NCI-H1048 (cell line): ENCODE measurements at regions not wholly inside any gene's neighbourhood (a gene's known extent, or its start where the extent isn't known, plus 50 kb on each side); places are given as distances from the start of the nearest gene placed in this dataset.

Experiments used
- DNase-seq: peaks from one replicate; lab custom pipeline; 2025; lab: John Stamatoyannopoulos, UW

GRCh38 chr1:81330111-81330510 lies 470.6 kb upstream of the ADGRL2 start:
- DNase-seq = no peak

- no peak for DNase-seq
Observed at GRCh38 chr1:81329041-81329440, 471.7 kb upstream of the ADGRL2 start.

GRCh38 chr1:81327743-81328142 lies 473.0 kb upstream of the ADGRL2 start:
- DNase-seq = no peak

- no peak for DNase-seq
Observed at GRCh38 chr1:81327103-81327710, 473.5 kb upstream of the ADGRL2 start.

- no peak for DNase-seq
Observed at GRCh38 chr1:81326212-81326611, 474.5 kb upstream of the ADGRL2 start.

- no peak for DNase-seq
Observed at GRCh38 chr1:81325397-81325796, 475.3 kb upstream of the ADGRL2 start.

- DNase-seq = no peak
Observed at GRCh38 chr1:81323862-81324261, 476.9 kb upstream of the ADGRL2 start.

GRCh38 chr1:81317191-81317590 lies 483.5 kb upstream of the ADGRL2 start:
- DNase-seq = no peak

- DNase-seq = no peak
Observed at GRCh38 chr1:81314513-81315233, 486.1 kb upstream of the ADGRL2 start.

GRCh38 chr1:81313289-81313688 lies 487.4 kb upstream of the ADGRL2 start:
- no peak for DNase-seq

- DNase-seq = no peak
Observed at GRCh38 chr1:81312272-81312754, 488.4 kb upstream of the ADGRL2 start.

- DNase-seq = no peak
Observed at GRCh38 chr1:81310250-81310649, 490.5 kb upstream of the ADGRL2 start.

- no peak for DNase-seq
Observed at GRCh38 chr1:81308191-81308590, 492.5 kb upstream of the ADGRL2 start.

- DNase-seq = no peak
Observed at GRCh38 chr1:81307786-81308185, 492.9 kb upstream of the ADGRL2 start.

GRCh38 chr1:81305997-81306452 lies 494.7 kb upstream of the ADGRL2 start:
- DNase-seq = peak; percentile 49

- no peak for DNase-seq
Observed at GRCh38 chr1:81304187-81304586, 496.5 kb upstream of the ADGRL2 start.

GRCh38 chr1:81299892-81300291 lies 500.8 kb upstream of the ADGRL2 start:
- DNase-seq = no peak

- no peak for DNase-seq
Observed at GRCh38 chr1:81298266-81298665, 502.5 kb upstream of the ADGRL2 start.

GRCh38 chr1:81296601-81297000 lies 504.1 kb upstream of the ADGRL2 start:
- no peak for DNase-seq

- DNase-seq = no peak
Observed at GRCh38 chr1:81290326-81290725, 510.4 kb upstream of the ADGRL2 start.

- no peak for DNase-seq
Observed at GRCh38 chr1:81288689-81289088, 512.0 kb upstream of the ADGRL2 start.

- no peak for DNase-seq
Observed at GRCh38 chr1:81287411-81288080, 513.2 kb upstream of the ADGRL2 start.

GRCh38 chr1:81270051-81270450 lies 530.7 kb upstream of the ADGRL2 start:
- DNase-seq = no peak
